BJ (cell line): ENCODE measurements at regions not wholly inside any gene's neighbourhood (a gene's known extent, or its start where the extent isn't known, plus 50 kb on each side); places are given as distances from the start of the nearest gene placed in this dataset.
"Not testable (repeated sequence)": the region's sequence is repeated elsewhere in the genome, so short reads cannot be mapped to it uniquely, and the experiment has no call there.

Source experiments
- CTCF ChIA-PET: fragments of 350-600 bp; formaldehyde crosslinking; extraction: SDS; loops from one replicate; lab custom pipeline; 2021; ENCODE audit warnings: antibody characterized with exemption, inconsistent platforms; lab: Yijun Ruan, JAX
- POLR2A ChIA-PET: fragments of 300-600 bp; sonication (Branson Sonifier 250); formaldehyde crosslinking; extraction: SDS; loops from one replicate; lab custom pipeline; 2021; ENCODE audit warnings: antibody characterized with exemption; lab: Charles Lee
- DNase-seq: peaks from one replicate; pipeline ENCODE4 v3.0.0-alpha.2; 2011; ENCODE audit warnings: low read depth
- H3K27me3 ChIP-seq: 2 replicates; pipeline ENCODE4 v1.6.0; 2011; ENCODE audit warnings: low read length; ENCODE audit not compliant: control insufficient read depth, insufficient read depth
- H3K36me3 ChIP-seq: 2 replicates; pipeline ENCODE4 v1.5.1; 2011; ENCODE audit warnings: low read length; ENCODE audit not compliant: control insufficient read depth, insufficient read depth
- H3K4me3 ChIP-seq: 2 replicates; pipeline ENCODE4 v1.5.1; 2011; ENCODE audit warnings: low read depth, mild to moderate bottlenecking, control low read depth, low read length
- TF ChIP-seq, protein P1 (sequence below): IDR thresholded peaks from 2 replicates; pipeline ENCODE4 v1.5.1; 2011; ENCODE audit warnings: low read depth, mild to moderate bottlenecking, control low read depth, inconsistent platforms, low read length, moderate library complexity; ENCODE audit not compliant: insufficient read depth

DNA sequence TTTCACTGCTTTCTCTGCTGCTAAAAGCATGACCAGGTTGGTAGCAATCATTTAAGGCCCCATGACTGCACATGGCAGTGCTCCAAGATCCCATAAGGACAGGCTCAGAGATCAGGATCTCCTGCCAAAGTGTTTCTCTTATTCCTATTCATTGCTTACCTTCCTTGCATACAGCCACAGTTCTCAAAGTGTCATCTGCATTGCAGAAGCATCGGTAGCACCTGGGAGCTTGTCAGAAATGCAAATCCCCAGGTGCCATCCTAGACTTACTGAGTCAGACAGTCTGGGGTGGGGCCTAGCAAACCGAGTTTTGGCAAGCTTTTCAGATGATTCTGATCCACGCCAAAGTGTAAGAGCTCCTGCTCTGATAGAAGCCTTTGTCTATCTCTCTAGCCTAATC, 489.0 kb upstream of the AUTS2 start:
- H3K36me3 ChIP-seq: no peaks in the 10 kb centered on the region
- CTCF ChIA-PET: no interaction called here
- TF ChIP-seq, protein P1, sequence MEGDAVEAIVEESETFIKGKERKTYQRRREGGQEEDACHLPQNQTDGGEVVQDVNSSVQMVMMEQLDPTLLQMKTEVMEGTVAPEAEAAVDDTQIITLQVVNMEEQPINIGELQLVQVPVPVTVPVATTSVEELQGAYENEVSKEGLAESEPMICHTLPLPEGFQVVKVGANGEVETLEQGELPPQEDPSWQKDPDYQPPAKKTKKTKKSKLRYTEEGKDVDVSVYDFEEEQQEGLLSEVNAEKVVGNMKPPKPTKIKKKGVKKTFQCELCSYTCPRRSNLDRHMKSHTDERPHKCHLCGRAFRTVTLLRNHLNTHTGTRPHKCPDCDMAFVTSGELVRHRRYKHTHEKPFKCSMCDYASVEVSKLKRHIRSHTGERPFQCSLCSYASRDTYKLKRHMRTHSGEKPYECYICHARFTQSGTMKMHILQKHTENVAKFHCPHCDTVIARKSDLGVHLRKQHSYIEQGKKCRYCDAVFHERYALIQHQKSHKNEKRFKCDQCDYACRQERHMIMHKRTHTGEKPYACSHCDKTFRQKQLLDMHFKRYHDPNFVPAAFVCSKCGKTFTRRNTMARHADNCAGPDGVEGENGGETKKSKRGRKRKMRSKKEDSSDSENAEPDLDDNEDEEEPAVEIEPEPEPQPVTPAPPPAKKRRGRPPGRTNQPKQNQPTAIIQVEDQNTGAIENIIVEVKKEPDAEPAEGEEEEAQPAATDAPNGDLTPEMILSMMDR: no peak
- no peak overlapping the region for H3K4me3 ChIP-seq
- POLR2A ChIA-PET: no interaction called here
- DNase-seq: no peak
- no peaks in the 10 kb centered on the region for H3K27me3 ChIP-seq

DNA sequence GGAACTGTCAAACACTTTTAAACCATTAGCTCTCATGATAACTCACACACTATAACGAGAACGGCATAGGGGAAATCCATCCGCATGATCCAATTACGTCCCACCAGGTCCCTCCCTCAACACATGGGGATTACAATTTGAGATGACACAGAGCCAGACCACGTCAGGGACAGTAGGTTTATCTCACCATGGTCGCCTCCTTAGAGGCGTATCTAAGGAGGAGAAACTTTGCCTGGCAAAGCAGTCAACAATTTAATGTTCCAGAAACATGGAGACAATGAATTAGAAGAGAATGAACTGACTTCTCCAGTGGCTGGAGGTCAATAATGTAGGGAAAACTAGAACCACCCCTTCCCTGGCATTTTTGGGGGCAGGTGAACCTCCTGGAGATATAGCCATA, 488.4 kb upstream of the AUTS2 start:
- DNase-seq: no peak
- TF ChIP-seq, protein P1: no peak
- H3K27me3 ChIP-seq: no peaks in the 10 kb centered on the region
- CTCF ChIA-PET: no interaction called here
- no peak overlapping the region for H3K4me3 ChIP-seq
- no peaks in the 10 kb centered on the region for H3K36me3 ChIP-seq
- POLR2A ChIA-PET: no interaction called here

DNA sequence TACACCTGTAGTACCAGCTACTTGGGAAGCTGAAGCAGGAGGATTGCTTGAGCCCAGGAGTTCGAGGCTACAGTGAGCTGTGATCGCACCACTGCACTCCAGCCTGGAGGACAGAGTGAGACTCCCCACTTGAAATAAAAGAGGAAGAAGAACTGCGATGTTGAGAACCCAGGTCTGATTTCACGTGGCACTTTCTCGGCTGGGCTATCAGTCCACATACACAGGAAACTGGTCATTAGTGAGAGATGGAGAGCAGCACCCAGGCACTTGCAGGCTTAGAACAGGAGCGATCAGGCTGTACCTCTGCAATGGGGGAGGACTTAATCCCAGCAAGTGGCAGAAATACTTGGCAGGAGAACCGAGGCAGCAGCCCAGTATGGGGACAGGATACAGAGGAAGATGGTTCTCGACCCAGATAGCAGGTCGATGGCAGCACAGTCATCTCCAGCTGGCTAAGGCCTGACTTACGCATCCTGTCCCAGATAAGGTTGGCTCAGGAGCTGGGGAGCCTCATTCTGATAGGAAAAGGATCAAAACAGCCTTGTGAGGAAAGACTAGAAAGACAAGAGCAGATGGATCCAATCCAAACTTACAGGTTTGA, 487.7 kb upstream of the AUTS2 start:
- CTCF ChIA-PET: no interaction called here
- TF ChIP-seq, protein P1: no peak
- POLR2A ChIA-PET: no interaction called here

DNA sequence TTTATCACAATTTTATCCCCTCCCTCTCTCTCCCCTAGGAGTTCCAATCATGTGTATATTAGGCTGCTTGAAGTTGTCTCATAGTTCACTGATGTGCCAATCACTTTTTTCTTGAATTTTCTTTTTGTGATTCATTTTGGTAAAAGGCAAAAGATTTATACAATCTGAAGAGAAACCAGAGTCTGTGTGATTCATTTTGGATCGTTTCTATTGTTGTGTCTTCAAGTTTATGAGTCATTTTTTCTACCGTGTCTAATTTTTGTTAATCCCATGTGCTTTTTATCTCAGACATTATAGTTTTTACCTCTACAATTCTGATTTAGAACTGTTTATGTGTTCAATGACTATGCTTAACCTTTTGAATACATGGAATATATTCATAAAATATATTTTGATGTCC, 483.9 kb upstream of the AUTS2 start:
- DNase-seq: no peak
- no peak overlapping the region for H3K4me3 ChIP-seq
- H3K27me3 ChIP-seq: no peaks in the 10 kb centered on the region
- no peaks in the 10 kb centered on the region for H3K36me3 ChIP-seq
- ChIA-PET POLR2A (no interaction called here), CTCF (no interaction called here)
- TF ChIP-seq, protein P1: no peak

More for the DNA sequence above, 487.7 kb upstream of the AUTS2 start:
- H3K27me3 ChIP-seq: no peaks in the 10 kb centered on the region
- DNase-seq: no peak
- no peaks in the 10 kb centered on the region for H3K36me3 ChIP-seq
- no peak overlapping the region for H3K4me3 ChIP-seq

DNA sequence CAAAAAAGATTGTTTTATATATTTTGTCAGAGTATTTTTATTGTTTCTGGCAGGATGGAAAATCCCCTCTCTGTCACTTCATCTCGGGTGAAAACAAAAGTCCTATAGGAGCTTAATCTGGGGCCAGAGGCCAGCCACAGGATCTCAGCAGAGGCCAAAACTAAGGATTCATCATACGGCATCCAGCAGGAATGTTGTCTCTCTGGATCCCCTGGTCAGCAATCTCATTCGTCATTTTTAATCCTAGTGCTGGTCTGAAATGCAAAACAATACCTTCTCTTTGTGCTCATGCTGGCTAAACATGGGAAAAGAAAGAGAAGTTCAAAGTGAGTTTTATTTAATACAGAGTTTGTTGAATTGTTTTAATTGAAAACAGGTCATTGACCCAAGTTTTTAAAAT, 482.5 kb upstream of the AUTS2 start:
- Histone ChIP-seq H3K36me3 (no peaks in the 10 kb centered on the region), H3K27me3 (no peaks in the 10 kb centered on the region), H3K4me3 (no peak overlapping the region)
- ChIA-PET POLR2A (no interaction called here), CTCF (no interaction called here)
- DNase-seq: no peak
- TF ChIP-seq, protein P1: no peak

DNA sequence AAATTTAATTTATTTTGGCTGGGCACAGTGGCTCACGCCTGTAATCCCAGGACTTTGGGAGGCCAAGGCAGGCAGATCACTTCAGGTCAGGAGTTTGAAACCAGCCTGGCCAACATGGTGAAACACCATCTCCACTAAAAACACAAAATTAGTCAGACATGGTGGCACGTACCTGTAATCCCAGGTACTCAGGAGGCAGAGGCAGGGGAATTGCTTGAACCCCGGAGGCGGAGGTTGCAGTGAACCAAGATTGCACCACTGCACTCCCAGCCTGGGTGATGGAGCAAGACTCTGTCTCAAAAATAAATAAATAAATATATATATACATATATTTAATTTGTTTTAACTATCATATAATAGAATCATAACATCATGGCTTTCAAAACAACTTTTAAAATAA, 482.1 kb upstream of the AUTS2 start:
- DNase-seq, H3K36me3 ChIP-seq, POLR2A ChIA-PET, CTCF ChIA-PET, H3K4me3 ChIP-seq, H3K27me3 ChIP-seq: not testable (repeated sequence)
